RWPE2 (cell line): ENCODE measurements at regions not wholly inside any gene's neighbourhood (a gene's known extent, or its start where the extent isn't known, plus 50 kb on each side); places are given as distances from the start of the nearest gene placed in this dataset.

Experiments
- ATAC-seq: fragments of 200-7000 bp; cut with Tn5 transposase; 3 replicates; pipeline ENCODE4 v1.9.1; 2021; ENCODE audit warnings: low read depth
- DNase-seq: peaks from one replicate; pipeline ENCODE4 v3.0.0-alpha.2; 2020; ENCODE audit warnings: low spot score
- H3K27ac ChIP-seq: fragments of 450-650 bp; 2 replicates; pipeline ENCODE4 v1.5.1; 2017; ENCODE audit warnings: mild to moderate bottlenecking; ENCODE audit not compliant: poor library complexity, severe bottlenecking
- H3K27me3 ChIP-seq: fragments of 250-450 bp; sonication (Bioruptor Pico); 2 replicates; pipeline ENCODE4 v1.5.1; 2021; ENCODE audit warnings: mild to moderate bottlenecking, moderate library complexity; ENCODE audit not compliant: insufficient read depth, poor library complexity, severe bottlenecking
- H3K36me3 ChIP-seq: fragments of 250-450 bp; sonication (Bioruptor Pico); 2 replicates; pipeline ENCODE4 v1.5.1; 2020; ENCODE audit warnings: low read depth, mild to moderate bottlenecking, moderate library complexity
- H3K4me1 ChIP-seq: fragments of 250-450 bp; sonication (Bioruptor Pico); 2 replicates; pipeline ENCODE4 v1.5.1; 2021; ENCODE audit warnings: mild to moderate bottlenecking, moderate library complexity; ENCODE audit not compliant: insufficient read depth, poor library complexity, severe bottlenecking
- H3K4me3 ChIP-seq: fragments of 250-450 bp; sonication (Bioruptor Pico); 2 replicates; pipeline ENCODE4 v1.5.1; 2021; ENCODE audit warnings: mild to moderate bottlenecking, moderate library complexity; ENCODE audit not compliant: severe bottlenecking
- H3K9me3 ChIP-seq: fragments of 250-450 bp; sonication (Bioruptor Pico); 2 replicates; pipeline ENCODE4 v1.5.1; 2021; ENCODE audit warnings: mild to moderate bottlenecking, moderate library complexity; ENCODE audit not compliant: severe bottlenecking
- CTCF ChIP-seq: fragments of 450-650 bp; IDR thresholded peaks from one replicate; pipeline ENCODE4 v1.5.1; 2017; ENCODE audit warnings: mild to moderate bottlenecking, moderate library complexity; ENCODE audit not compliant: poor library complexity, severe bottlenecking

GRCh38 chr10:104505521-104506042, 135.5 kb upstream of the SORCS3 start:
- no peak for ATAC-seq
- H3K36me3 ChIP-seq: no peaks in the 10 kb centered on the region
- H3K4me3 ChIP-seq: no peak overlapping the region
- H3K27me3 ChIP-seq: peaks cover 3% of the 10 kb centered on the region
- DNase-seq: no peak
- no peak overlapping the region for H3K27ac ChIP-seq
- no peak for TF ChIP-seq CTCF
- H3K9me3 ChIP-seq: no peaks in the 10 kb centered on the region
- H3K4me1 ChIP-seq: no peaks in the 10 kb centered on the region

GRCh38 chr10:104509981-104510380, 131.1 kb upstream of the SORCS3 start:
- ATAC-seq (no peak), DNase-seq (no peak)
- peaks cover 3% of the 10 kb centered on the region for H3K27me3 ChIP-seq
- TF ChIP-seq CTCF: no peak
- H3K27ac ChIP-seq: no peak overlapping the region
- no peaks in the 10 kb centered on the region for H3K36me3 ChIP-seq
- H3K4me1 ChIP-seq: no peaks in the 10 kb centered on the region
- H3K9me3 ChIP-seq: no peaks in the 10 kb centered on the region
- no peak overlapping the region for H3K4me3 ChIP-seq

GRCh38 chr10:104510644-104511043, 130.4 kb upstream of the SORCS3 start:
- DNase-seq (no peak), ATAC-seq (no peak)
- Histone ChIP-seq H3K4me1 (no peaks in the 10 kb centered on the region), H3K36me3 (no peaks in the 10 kb centered on the region), H3K9me3 (no peaks in the 10 kb centered on the region), H3K4me3 (no peak overlapping the region), H3K27ac (no peak overlapping the region), H3K27me3 (peaks cover 3% of the 10 kb centered on the region)
- no peak for TF ChIP-seq CTCF

GRCh38 chr10:104512800-104513199, 128.3 kb upstream of the SORCS3 start:
- DNase-seq (no peak), ATAC-seq (no peak)
- no peak overlapping the region for H3K27ac ChIP-seq
- H3K4me1 ChIP-seq: no peaks in the 10 kb centered on the region
- no peak overlapping the region for H3K4me3 ChIP-seq
- H3K36me3 ChIP-seq: no peaks in the 10 kb centered on the region
- H3K9me3 ChIP-seq: no peaks in the 10 kb centered on the region
- H3K27me3 ChIP-seq: no peaks in the 10 kb centered on the region
- no peak for TF ChIP-seq CTCF

- no peaks in the 10 kb centered on the region for H3K4me1 ChIP-seq
- no peak for ATAC-seq
- no peaks in the 10 kb centered on the region for H3K36me3 ChIP-seq
- H3K27me3 ChIP-seq: no peaks in the 10 kb centered on the region
- DNase-seq: peak; percentile 2
- TF ChIP-seq CTCF: no peak
- H3K27ac ChIP-seq: no peak overlapping the region
- H3K9me3 ChIP-seq: no peaks in the 10 kb centered on the region
- no peak overlapping the region for H3K4me3 ChIP-seq
Observed at GRCh38 chr10:104515678-104516199, 125.4 kb upstream of the SORCS3 start.
